BJ (cell line): ENCODE measurements at regions not wholly inside any gene's neighbourhood (a gene's known extent, or its start where the extent isn't known, plus 50 kb on each side); places are given as distances from the start of the nearest gene placed in this dataset.

Experiments used
- CTCF ChIA-PET: fragments of 350-600 bp; formaldehyde crosslinking; extraction: SDS; loops from one replicate; lab custom pipeline; 2021; ENCODE audit warnings: antibody characterized with exemption, inconsistent platforms; lab: Yijun Ruan, JAX
- POLR2A ChIA-PET: fragments of 300-600 bp; sonication (Branson Sonifier 250); formaldehyde crosslinking; extraction: SDS; loops from one replicate; lab custom pipeline; 2021; ENCODE audit warnings: antibody characterized with exemption; lab: Charles Lee
- DNase-seq: peaks from one replicate; pipeline ENCODE4 v3.0.0-alpha.2; 2011; ENCODE audit warnings: low read depth
- H3K27me3 ChIP-seq: 2 replicates; pipeline ENCODE4 v1.6.0; 2011; ENCODE audit warnings: low read length; ENCODE audit not compliant: control insufficient read depth, insufficient read depth
- H3K36me3 ChIP-seq: 2 replicates; pipeline ENCODE4 v1.5.1; 2011; ENCODE audit warnings: low read length; ENCODE audit not compliant: control insufficient read depth, insufficient read depth
- H3K4me3 ChIP-seq: 2 replicates; pipeline ENCODE4 v1.5.1; 2011; ENCODE audit warnings: low read depth, mild to moderate bottlenecking, control low read depth, low read length
- CTCF ChIP-seq: IDR thresholded peaks from 2 replicates; pipeline ENCODE4 v1.5.1; 2011; ENCODE audit warnings: low read depth, mild to moderate bottlenecking, control low read depth, inconsistent platforms, low read length, moderate library complexity; ENCODE audit not compliant: insufficient read depth

- Histone ChIP-seq H3K27me3 (no peaks in the 10 kb centered on the region; the same call in 1 of the 2 replicates), H3K36me3 (no peaks in the 10 kb centered on the region), H3K4me3 (no peak overlapping the region)
- DNase-seq: no peak
- ChIA-PET POLR2A (no interaction called here), CTCF (interaction anchor here (0.6 to 1.5 kb wide), 2 partner anchors 9 to 194 kb away, joined by 3 read pairs; no protein-coding TSS in a partner anchor)
- no peak for TF ChIP-seq CTCF
These were observed 82.3 kb upstream of the SLC24A4 start for GRCh38 chr14:92240658-92241057.

GRCh38 chr14:92241966-92242595 lies 80.9 kb upstream of the SLC24A4 start:
- TF ChIP-seq CTCF: no peak
- no peak overlapping the region for H3K4me3 ChIP-seq
- H3K27me3 ChIP-seq: no peaks in the 10 kb centered on the region
- DNase-seq: no peak
- H3K36me3 ChIP-seq: no peaks in the 10 kb centered on the region
- ChIA-PET POLR2A (no interaction called here), CTCF (interaction anchor here (0.7 to 1.2 kb wide), 2 partner anchors 8 to 22 kb away, joined by 3 to 5 read pairs; no protein-coding TSS in a partner anchor)

GRCh38 chr14:92244805-92245204 lies 78.2 kb upstream of the SLC24A4 start:
- no peak for TF ChIP-seq CTCF
- ChIA-PET POLR2A (no interaction called here), CTCF (no interaction called here)
- Histone ChIP-seq H3K36me3 (no peaks in the 10 kb centered on the region), H3K27me3 (no peaks in the 10 kb centered on the region), H3K4me3 (no peak overlapping the region)
- DNase-seq: no peak

- Histone ChIP-seq H3K4me3 (no peak overlapping the region), H3K36me3 (no peaks in the 10 kb centered on the region), H3K27me3 (no peaks in the 10 kb centered on the region)
- no peak for DNase-seq
- ChIA-PET CTCF (no interaction called here), POLR2A (no interaction called here)
- no peak for TF ChIP-seq CTCF
These were observed 75.6 kb upstream of the SLC24A4 start for GRCh38 chr14:92247341-92247740.

- no peaks in the 10 kb centered on the region for H3K27me3 ChIP-seq
- CTCF ChIA-PET: no interaction called here
- no peak for DNase-seq
- H3K36me3 ChIP-seq: no peaks in the 10 kb centered on the region
- no peak for TF ChIP-seq CTCF
- POLR2A ChIA-PET: no interaction called here
- H3K4me3 ChIP-seq: no peak overlapping the region
These were observed 75.0 kb upstream of the SLC24A4 start for GRCh38 chr14:92247947-92248346.
